Fibroblast of skin of abdomen (primary cell): ENCODE measurements at regions not wholly inside any gene's neighbourhood (a gene's known extent, or its start where the extent isn't known, plus 50 kb on each side); places are given as distances from the start of the nearest gene placed in this dataset.
"Not testable (repeated sequence)": the region's sequence is repeated elsewhere in the genome, so short reads cannot be mapped to it uniquely, and the experiment has no call there.

Experiments
- DNase-seq: peaks from one replicate; pipeline ENCODE4 v3.0.0-alpha.2; 2013

DNA sequence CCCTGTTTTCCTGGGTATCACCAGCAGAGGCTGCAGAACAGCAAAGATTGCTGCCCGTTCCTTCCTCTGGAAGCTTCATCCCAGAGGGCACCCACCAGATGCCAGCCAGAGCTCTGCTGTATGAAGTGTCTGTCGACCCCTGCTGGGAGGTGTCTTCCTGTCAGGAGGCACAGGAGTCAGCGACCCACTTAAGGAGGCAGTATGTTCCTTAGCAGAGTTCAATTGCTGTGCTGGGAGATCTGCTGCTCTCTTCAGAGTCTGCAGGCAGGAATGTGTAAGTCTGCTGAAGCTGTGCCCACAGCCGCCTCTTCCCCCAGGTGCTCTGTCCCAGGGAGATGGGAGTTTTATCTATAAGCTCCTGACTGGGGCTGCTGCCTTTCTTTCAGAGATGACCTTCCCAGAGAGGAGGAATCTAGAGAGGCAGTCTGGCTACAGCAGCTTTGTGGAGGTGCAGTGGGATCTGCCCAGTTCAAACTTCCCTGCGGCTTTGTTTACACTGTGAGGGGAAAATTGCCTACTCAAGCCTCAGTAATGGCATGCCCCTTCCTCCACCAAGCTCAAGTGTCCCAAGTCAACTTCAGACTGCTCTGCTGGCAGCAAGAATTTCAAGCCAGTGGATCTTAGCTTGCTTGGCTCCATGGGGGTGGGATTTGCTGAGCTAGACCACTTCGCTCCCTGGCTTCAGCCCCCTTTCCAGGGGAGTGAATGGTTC is 100.6 kb downstream of the TMEM168 start:
- not testable (repeated sequence) for DNase-seq

DNA sequence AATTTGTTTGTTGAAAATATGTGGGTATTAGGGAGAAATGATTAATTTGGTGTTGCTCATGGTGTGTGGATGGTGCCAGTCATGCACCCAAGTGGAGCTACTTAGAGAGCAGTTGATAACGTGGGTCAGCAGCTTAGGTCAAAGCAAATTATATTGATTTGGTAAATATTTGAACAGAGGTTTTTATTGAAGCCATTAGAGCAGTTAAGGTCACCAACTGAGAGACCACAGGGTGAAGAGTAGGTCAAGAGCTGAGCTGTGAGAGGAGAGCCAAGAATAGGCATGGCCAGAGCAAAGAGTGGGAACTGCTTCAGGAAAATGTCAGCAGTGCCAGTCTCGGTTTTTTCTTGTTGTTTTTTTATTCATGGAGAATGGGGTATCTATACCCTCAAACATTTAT is 97.9 kb downstream of the TMEM168 start:
- no peak for DNase-seq

DNA sequence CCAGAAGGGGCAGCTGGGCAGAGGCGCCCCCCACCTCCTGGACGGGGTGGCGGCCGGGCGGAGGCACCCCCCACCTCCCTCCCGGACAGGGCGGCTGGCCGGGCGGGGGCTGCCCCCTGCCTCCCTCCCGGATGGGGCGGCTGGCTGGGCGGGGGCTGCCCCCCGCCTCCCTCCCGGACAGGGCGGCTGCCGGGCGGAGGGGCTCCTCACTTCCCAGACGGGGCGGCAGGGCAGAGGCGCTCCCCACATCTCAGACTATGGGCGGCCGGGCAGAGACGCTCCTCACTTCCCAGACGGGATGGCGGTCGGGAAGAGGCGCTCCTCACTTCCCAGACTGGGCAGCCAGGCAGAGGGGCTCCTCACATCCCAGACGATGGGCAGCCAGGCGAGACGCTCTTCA is 93.0 kb downstream of the TMEM168 start:
- not testable (repeated sequence) for DNase-seq

DNA sequence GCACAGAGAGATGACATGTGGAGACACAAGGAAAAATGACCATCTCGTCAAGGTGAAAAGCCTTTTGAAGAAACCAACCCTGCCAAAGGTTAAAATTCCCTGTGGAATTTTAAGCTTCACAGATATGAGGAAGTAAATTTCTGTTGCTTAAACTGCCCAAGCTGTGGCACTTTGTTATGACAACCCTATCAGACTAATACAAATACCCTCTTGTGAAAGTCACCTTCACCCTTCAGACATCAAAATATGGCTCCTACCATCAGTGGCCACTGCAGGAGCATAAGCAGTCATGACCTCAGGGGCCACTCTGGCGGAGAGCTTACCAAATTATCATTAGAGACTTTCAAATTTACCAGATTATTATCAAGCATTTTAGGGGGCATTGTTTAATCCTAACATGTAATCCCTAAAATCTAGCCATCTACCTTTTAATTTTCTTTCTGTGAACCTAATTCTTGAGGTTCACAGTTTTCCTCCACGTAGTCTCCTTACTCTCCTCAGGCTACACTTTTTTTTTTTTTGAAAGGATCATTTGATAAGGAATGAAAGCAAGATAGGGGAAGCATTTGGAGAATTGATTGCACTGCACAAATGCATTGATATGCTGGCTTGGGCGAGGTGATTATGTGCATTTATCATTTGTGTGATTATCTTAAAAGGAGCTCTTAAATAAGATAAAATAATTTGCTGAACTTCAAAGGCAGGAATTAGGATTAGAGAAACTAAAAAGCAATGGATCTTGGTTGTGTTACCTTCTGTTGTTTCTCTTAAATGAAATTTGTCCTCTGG is 90.3 kb downstream of the TMEM168 start:
- no peak for DNase-seq

DNA sequence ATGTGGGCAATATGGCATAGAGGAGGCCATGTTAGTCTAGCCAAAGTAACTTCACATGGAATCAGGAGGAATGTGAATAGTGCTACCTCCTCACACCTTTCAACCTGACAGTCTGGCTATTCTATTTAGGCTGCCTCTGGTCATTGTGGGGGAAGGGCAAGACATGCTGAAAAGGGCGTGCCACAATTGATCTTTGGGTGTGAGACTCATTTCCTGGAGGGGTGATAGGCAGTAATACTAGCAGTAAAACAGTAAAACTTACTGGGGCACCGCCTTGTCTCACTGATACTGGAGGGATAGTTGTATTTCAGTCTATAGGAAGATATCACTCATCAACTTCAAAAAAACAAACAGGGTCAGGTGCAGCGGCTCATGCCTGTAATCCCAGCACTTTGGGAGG is 88.7 kb downstream of the TMEM168 start:
- no peak for DNase-seq

DNA sequence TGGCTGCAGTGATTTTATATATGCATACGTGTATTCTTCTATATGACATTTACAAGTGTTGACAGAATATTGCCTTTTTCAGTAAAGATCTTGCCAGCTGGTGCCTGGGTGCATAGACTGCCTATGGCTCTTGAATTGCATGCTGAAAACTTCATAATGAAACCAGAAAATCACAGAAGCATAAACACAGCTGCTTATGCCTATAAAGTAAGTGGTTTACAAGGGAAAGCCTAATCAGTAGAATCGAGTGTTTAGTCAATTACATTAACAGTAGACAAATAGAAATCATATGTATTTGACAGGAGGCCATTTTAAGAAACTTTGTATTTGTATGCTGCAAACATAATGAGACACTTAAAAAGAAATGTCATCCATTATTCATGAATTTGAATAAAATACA is 82.5 kb downstream of the TMEM168 start:
- no peak for DNase-seq

DNA sequence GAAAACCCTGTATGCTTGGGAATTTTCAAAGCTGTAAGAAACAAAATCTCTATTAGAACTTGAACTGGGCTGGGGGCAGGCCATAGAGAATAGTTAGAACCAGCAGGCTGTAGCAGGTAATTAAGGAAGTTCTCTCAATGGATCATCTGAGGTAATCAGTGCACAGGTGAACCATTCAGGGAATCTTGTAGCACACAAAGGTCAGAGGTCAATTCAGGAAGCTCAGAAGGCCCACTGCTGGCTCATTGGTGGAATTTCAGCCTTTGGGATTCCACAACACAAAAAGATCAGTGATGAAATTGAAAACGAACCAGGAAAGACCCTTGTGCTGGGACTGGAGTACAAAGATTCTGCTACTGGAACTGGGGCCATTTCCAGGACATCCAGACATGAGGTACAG is 82.0 kb downstream of the TMEM168 start:
- DNase-seq, result no peak
